ENCODE measurements at regions not wholly inside any gene's neighbourhood (a gene's known extent, or its start where the extent isn't known, plus 50 kb on each side); places are given as distances from the start of the nearest gene placed in this dataset. TPM values are rescaled to one million over a fixed set of nuclear protein-coding genes. Genes with fewer than 3 reads are reported as not detected.

GRCh38 chr9:72433616-72434267, 68.7 kb upstream of the ZFAND5 start:
- DNase-seq (ENCODE audit: low read depth): peak; percentile 76

GRCh38 chr9:72431036-72431435, 66.0 kb upstream of the ZFAND5 start:
- no peak for DNase-seq (ENCODE audit: low read depth)

DNA sequence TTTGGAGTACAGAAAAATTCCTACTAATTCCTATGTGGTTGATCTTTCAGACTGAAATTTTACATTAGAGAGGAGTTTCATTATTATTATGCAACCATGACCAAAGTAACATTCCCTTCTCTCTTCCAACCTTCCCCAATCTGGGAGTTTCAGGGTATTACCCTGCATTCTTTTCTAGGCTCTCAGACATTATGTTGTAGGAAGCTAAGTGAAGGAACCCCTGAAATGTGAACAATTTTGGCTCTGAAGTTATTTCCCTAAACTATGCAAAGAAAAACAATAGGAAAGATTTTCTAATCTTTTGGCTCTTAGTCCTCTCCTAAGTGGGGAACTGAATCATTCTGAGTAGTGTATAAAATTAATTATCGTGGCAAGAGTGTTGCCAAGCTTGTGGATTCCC, 63.3 kb upstream of the ZFAND5 start:
- no peak for DNase-seq (ENCODE audit: low read depth)

DNA sequence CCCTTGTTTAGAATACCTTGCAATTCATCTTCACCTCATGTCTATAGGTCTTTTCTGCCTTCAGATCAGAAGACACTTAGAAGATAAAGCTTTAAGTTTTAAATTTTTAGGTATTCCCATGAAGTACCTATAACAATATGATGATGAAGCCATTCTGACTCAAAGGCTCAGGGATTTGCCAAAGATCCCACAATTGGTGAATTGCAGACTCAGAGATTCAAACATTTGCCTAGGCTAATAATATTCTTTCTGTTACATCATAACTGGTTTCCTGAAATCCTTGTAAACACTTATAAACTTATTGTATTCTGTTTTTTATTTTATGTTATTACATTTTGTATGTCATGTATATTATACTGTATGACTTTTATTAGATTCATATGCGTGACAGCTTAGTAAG, 62.8 kb upstream of the ZFAND5 start:
- DNase-seq (ENCODE audit: low read depth): no peak

DNA sequence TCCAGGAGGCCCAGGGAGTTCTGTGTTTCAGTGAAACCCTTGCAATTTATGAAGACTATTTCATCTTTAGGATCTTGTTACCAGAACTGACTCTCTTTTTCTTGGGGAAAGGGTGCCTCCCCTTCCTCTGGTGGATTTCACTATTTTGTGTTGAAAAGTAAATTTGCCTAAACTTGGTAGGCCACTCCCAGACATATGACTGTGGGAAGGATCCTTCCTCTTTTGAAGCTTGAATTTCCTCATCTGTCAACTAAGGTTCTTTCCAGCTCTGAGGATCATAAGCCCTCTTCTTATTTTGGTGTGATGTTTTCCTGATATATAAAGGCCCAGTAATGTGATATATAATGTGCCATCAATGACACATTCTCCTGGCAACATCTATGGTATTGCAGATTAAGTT, 59.1 kb upstream of the ZFAND5 start:
- DNase-seq (ENCODE audit: low read depth): no peak

- no peak for DNase-seq (ENCODE audit: low read depth)
These were observed 57.2 kb upstream of the ZFAND5 start for GRCh38 chr9:72422214-72422613.

DNA sequence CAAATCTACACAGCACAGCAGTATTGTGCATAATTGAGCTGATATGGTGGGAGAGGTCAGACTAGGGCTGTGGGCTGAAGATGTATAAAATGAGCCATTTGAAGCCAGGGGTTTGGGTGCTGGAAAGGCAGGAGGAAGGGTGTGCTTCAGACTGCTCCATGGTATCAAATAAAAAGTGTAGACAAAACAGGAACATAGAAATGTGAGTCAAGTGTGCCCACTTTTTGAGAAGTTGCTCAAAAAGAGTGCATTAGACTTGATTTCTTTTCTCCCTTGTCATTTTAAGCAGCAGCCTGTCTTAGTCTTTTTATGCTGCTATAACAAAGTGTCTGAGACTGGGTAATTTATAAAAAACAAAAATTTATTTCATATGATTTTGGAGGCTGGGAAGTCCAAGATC, 55.8 kb upstream of the ZFAND5 start:
- DNase-seq (ENCODE audit: low read depth): no peak

GRCh38 chr9:72415948-72416347, 50.9 kb upstream of the ZFAND5 start:
- no peak for DNase-seq (ENCODE audit: low read depth)

DNA sequence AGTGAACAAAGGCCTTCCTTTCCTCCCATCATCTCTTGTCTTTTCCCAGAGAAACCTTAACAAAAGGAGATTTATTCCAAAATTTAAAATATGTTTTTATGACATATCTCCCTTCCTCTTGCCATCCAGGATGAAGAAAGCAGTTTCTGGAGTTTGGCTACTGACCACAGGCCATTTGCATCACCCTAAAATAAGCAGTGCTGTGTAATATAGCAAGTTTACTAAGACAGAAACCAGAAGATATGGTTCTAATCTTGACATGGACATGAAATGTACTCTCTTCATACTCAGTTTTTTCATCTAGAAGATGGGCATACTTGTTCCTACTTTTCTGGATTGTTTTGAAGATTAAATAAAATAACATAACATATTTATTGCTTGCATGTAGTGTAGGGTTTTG, 50.2 kb upstream of the ZFAND5 start:
- DNase-seq (ENCODE audit: low read depth): no peak

Small RNAs in the stretch of these regions (small RNA-seq; reads per million reads assigned to genes)
- not detected for gene AL445646.1

All from HT1080 (cell line).